Fibroblast of skin of scalp (primary cell): ENCODE measurements at regions not wholly inside any gene's neighbourhood (a gene's known extent, or its start where the extent isn't known, plus 50 kb on each side); places are given as distances from the start of the nearest gene placed in this dataset.

Experiments used
- DNase-seq: peaks from one replicate; pipeline ENCODE4 v3.0.0-alpha.2; 2013

GRCh38 chr14:65936342-65936975 is 523.9 kb downstream of the FUT8 start:
- DNase-seq: no peak

GRCh38 chr14:65937079-65937959 is 524.8 kb downstream of the FUT8 start:
- DNase-seq: no peak

- no peak for DNase-seq
These were observed 525.4 kb downstream of the FUT8 start for GRCh38 chr14:65937960-65938316.

GRCh38 chr14:65938738-65939137 is 526.2 kb downstream of the FUT8 start:
- DNase-seq: no peak

- no peak for DNase-seq
These were observed 526.7 kb downstream of the FUT8 start for GRCh38 chr14:65939184-65939583.

- DNase-seq: no peak
These were observed 527.7 kb downstream of the FUT8 start for GRCh38 chr14:65940056-65940735.

GRCh38 chr14:65941091-65941490 is 528.6 kb downstream of the FUT8 start:
- no peak for DNase-seq

- no peak for DNase-seq
These were observed 530.6 kb downstream of the FUT8 start for GRCh38 chr14:65943150-65943549.

- DNase-seq: no peak
These were observed 531.4 kb downstream of the FUT8 start for GRCh38 chr14:65943916-65944410.

GRCh38 chr14:65945327-65945726 is 532.8 kb downstream of the FUT8 start:
- no peak for DNase-seq

- DNase-seq: no peak
These were observed 534.0 kb downstream of the FUT8 start for GRCh38 chr14:65946494-65946893.

- DNase-seq: no peak
These were observed 535.8 kb downstream of the FUT8 start for GRCh38 chr14:65948302-65948701.

- DNase-seq: peak; percentile 7
These were observed 536.3 kb upstream of the CCDC196 start for GRCh38 chr14:65949711-65950516.

GRCh38 chr14:65954942-65955341 is 531.2 kb upstream of the CCDC196 start:
- DNase-seq: no peak

GRCh38 chr14:65957631-65958205 is 528.5 kb upstream of the CCDC196 start:
- DNase-seq: no peak

- peak; percentile 30 for DNase-seq
These were observed 527.3 kb upstream of the CCDC196 start for GRCh38 chr14:65958664-65959562.

- no peak for DNase-seq
These were observed 526.6 kb upstream of the CCDC196 start for GRCh38 chr14:65959563-65960024.

GRCh38 chr14:65961004-65961403 is 525.2 kb upstream of the CCDC196 start:
- peak; percentile 40 for DNase-seq

- DNase-seq: no peak
These were observed 523.2 kb upstream of the CCDC196 start for GRCh38 chr14:65962952-65963351.

GRCh38 chr14:65964366-65964765 is 521.8 kb upstream of the CCDC196 start:
- DNase-seq: no peak

- no peak for DNase-seq
These were observed 520.0 kb upstream of the CCDC196 start for GRCh38 chr14:65966188-65966587.
